ENCODE measurements at regions not wholly inside any gene's neighbourhood (a gene's known extent, or its start where the extent isn't known, plus 50 kb on each side); places are given as distances from the start of the nearest gene placed in this dataset.

- Histone ChIP-seq H3K4me1 (ENCODE audit: control insufficient read depth in 2 of 3, insufficient read depth in 2 of 3, low read depth in 1 of 3, low read length in 3 of 3) (no peaks in the 10 kb centered on the region), H3K9ac (ENCODE audit: low read length in 3 of 3) (no peak overlapping the region), H3K4me3 (ENCODE audit: low read length in 3 of 3) (no peak overlapping the region), H3K9me3 (ENCODE audit: control insufficient read depth in 2 of 3, insufficient read depth in 1 of 3, low read length in 3 of 3) (no peaks in the 10 kb centered on the region), H3K27me3 (ENCODE audit: control insufficient read depth, insufficient read depth, low read length) (no peaks in the 10 kb centered on the region), H3K27ac (ENCODE audit: low read depth in 2 of 2, low read length in 2 of 2) (no peak overlapping the region), H3K36me3 (ENCODE audit: control insufficient read depth in 2 of 3, insufficient read depth in 3 of 3, low read length in 3 of 3) (peaks cover 7 to 38% (median 16%) of the 10 kb centered on the region in 3 donors)
- FAIRE-seq (no peak), DNase-seq (no peak)
- TF ChIP-seq CTCF (IDR thresholded peaks at IDR 0.05; ENCODE audit: borderline replicate concordance, extremely low read depth, insufficient read depth): no peak
- intact Hi-C loops (cut with DNase I): no loop called here
These were observed 201.1 kb upstream of the RGS6 start for GRCh38 chr14:71731096-71731495.

- Histone ChIP-seq H3K9ac (ENCODE audit: low read length in 3 of 3) (no peak overlapping the region), H3K4me1 (ENCODE audit: control insufficient read depth in 2 of 3, insufficient read depth in 2 of 3, low read depth in 1 of 3, low read length in 3 of 3) (no peaks in the 10 kb centered on the region), H3K9me3 (ENCODE audit: control insufficient read depth in 2 of 3, insufficient read depth in 1 of 3, low read length in 3 of 3) (no peaks in the 10 kb centered on the region), H3K27me3 (ENCODE audit: control insufficient read depth, insufficient read depth, low read length) (no peaks in the 10 kb centered on the region), H3K36me3 (ENCODE audit: control insufficient read depth in 2 of 3, insufficient read depth in 3 of 3, low read length in 3 of 3) (peaks cover 7 to 47% (median 17%) of the 10 kb centered on the region in 3 donors), H3K27ac (ENCODE audit: low read depth in 2 of 2, low read length in 2 of 2) (no peak overlapping the region), H3K4me3 (ENCODE audit: low read length in 3 of 3) (no peak overlapping the region)
- no peak for TF ChIP-seq CTCF (IDR thresholded peaks at IDR 0.05; ENCODE audit: borderline replicate concordance, extremely low read depth, insufficient read depth)
- intact Hi-C loops (cut with DNase I): no loop called here
- no peak for DNase-seq
- no peak for FAIRE-seq
These were observed 198.9 kb upstream of the RGS6 start for GRCh38 chr14:71733210-71733883.

- H3K27me3 ChIP-seq (ENCODE audit: control insufficient read depth, insufficient read depth, low read length): no peaks in the 10 kb centered on the region
- H3K9ac ChIP-seq (ENCODE audit: low read length in 3 of 3): no peak overlapping the region
- no peak overlapping the region for H3K4me3 ChIP-seq (ENCODE audit: low read length in 3 of 3)
- intact Hi-C loops (cut with DNase I): no loop called here
- no peak overlapping the region for H3K27ac ChIP-seq (ENCODE audit: low read depth in 2 of 2, low read length in 2 of 2)
- DNase-seq: no peak
- H3K4me1 ChIP-seq (ENCODE audit: control insufficient read depth in 2 of 3, insufficient read depth in 2 of 3, low read depth in 1 of 3, low read length in 3 of 3): peaks cover 0 to 2% (median 0%) of the 10 kb centered on the region in 3 donors
- H3K9me3 ChIP-seq (ENCODE audit: control insufficient read depth in 2 of 3, insufficient read depth in 1 of 3, low read length in 3 of 3): no peaks in the 10 kb centered on the region
- TF ChIP-seq CTCF (IDR thresholded peaks at IDR 0.05; ENCODE audit: borderline replicate concordance, extremely low read depth, insufficient read depth): no peak
- no peak for FAIRE-seq
- peaks cover 7 to 47% (median 14%) of the 10 kb centered on the region in 3 donors for H3K36me3 ChIP-seq (ENCODE audit: control insufficient read depth in 2 of 3, insufficient read depth in 3 of 3, low read length in 3 of 3)
These were observed 198.2 kb upstream of the RGS6 start for GRCh38 chr14:71734076-71734475.

GRCh38 chr14:71734885-71735284 lies 197.3 kb upstream of the RGS6 start:
- Histone ChIP-seq H3K9ac (ENCODE audit: low read length in 3 of 3) (no peak overlapping the region), H3K27me3 (ENCODE audit: control insufficient read depth, insufficient read depth, low read length) (no peaks in the 10 kb centered on the region), H3K27ac (ENCODE audit: low read depth in 2 of 2, low read length in 2 of 2) (no peak overlapping the region), H3K4me1 (ENCODE audit: control insufficient read depth in 2 of 3, insufficient read depth in 2 of 3, low read depth in 1 of 3, low read length in 3 of 3) (peaks cover 0 to 2% (median 0%) of the 10 kb centered on the region in 3 donors), H3K36me3 (ENCODE audit: control insufficient read depth in 2 of 3, insufficient read depth in 3 of 3, low read length in 3 of 3) (peaks cover 7 to 41% (median 14%) of the 10 kb centered on the region in 3 donors), H3K9me3 (ENCODE audit: control insufficient read depth in 2 of 3, insufficient read depth in 1 of 3, low read length in 3 of 3) (no peaks in the 10 kb centered on the region), H3K4me3 (ENCODE audit: low read length in 3 of 3) (no peak overlapping the region)
- TF ChIP-seq CTCF (IDR thresholded peaks at IDR 0.05; ENCODE audit: borderline replicate concordance, extremely low read depth, insufficient read depth): no peak
- DNase-seq: no peak
- FAIRE-seq: no peak
- intact Hi-C loops (cut with DNase I): no loop called here

Measured in kidney (tissue), 13 donors.